A673 (cell line): ENCODE measurements at regions not wholly inside any gene's neighbourhood (a gene's known extent, or its start where the extent isn't known, plus 50 kb on each side); places are given as distances from the start of the nearest gene placed in this dataset.

ENCODE experiments used
- BruUV-seq: library from RNA; stranded (reverse); fragments of 400-500 nt; replicated peaks from 2 replicates; lab custom pipeline; 2021; lab: Mats Ljungman, UMichigan
- CTCF ChIA-PET: fragments of 300-600 bp; sonication (Branson Sonifier 250); formaldehyde crosslinking; loops from one replicate; lab custom pipeline; 2022; ENCODE audit warnings: antibody characterized with exemption; lab: Charles Lee
- POLR2A ChIA-PET: fragments of 300-600 bp; sonication (Branson Sonifier 250); formaldehyde crosslinking; loops from one replicate; lab custom pipeline; 2022; ENCODE audit warnings: antibody characterized with exemption; ENCODE audit not compliant: low non-redundant PET; lab: Charles Lee
- DNase-seq: peaks from one replicate; pipeline ENCODE4 v3.0.0-alpha.2; 2015; ENCODE audit warnings: low spot score
- H3K27ac ChIP-seq: fragments of 200-600 bp; sonication (generic); 2 replicates; pipeline ENCODE4 v1.5.1; 2016; ENCODE audit warnings: mixed run types, low read depth, mild to moderate bottlenecking, mixed read lengths, antibody characterized with exemption, low read length; ENCODE audit not compliant: poor library complexity, severe bottlenecking
- H3K27me3 ChIP-seq: fragments of 200-600 bp; sonication (generic); replicated peaks from 2 replicates; pipeline ENCODE4 v1.6.1; 2017; ENCODE audit warnings: mixed run types, low read depth, mild to moderate bottlenecking, mixed read lengths, antibody characterized with exemption, low read length; ENCODE audit not compliant: insufficient read depth, poor library complexity
- H3K36me3 ChIP-seq: fragments of 200-600 bp; sonication (generic); 2 replicates; pipeline ENCODE4 v1.6.1; 2016; ENCODE audit warnings: mixed run types, mild to moderate bottlenecking, mixed read lengths, antibody characterized with exemption, low read length; ENCODE audit not compliant: insufficient read depth, poor library complexity, severe bottlenecking
- H3K4me1 ChIP-seq: fragments of 200-600 bp; sonication (generic); 2 replicates; pipeline ENCODE4 v1.6.1; 2017; ENCODE audit warnings: mixed run types, mild to moderate bottlenecking, mixed read lengths, antibody characterized with exemption, low read length; ENCODE audit not compliant: insufficient read depth, poor library complexity, severe bottlenecking
- H3K4me3 ChIP-seq: fragments of 200-600 bp; sonication (generic); 2 replicates; pipeline ENCODE4 v1.5.1; 2016; ENCODE audit warnings: low read depth, mixed run types, mild to moderate bottlenecking, mixed read lengths, low read length; ENCODE audit not compliant: poor library complexity, severe bottlenecking
- H3K9me3 ChIP-seq: fragments of 200-600 bp; sonication (generic); 2 replicates; pipeline ENCODE4 v1.6.1; 2016; ENCODE audit warnings: mixed run types, low read depth, mild to moderate bottlenecking, mixed read lengths, antibody characterized with exemption, low read length; ENCODE audit not compliant: poor library complexity, severe bottlenecking
- CTCF ChIP-seq: fragments of 300-800, 200-600 bp; sonication (generic); conservative IDR thresholded peaks from 2 replicates; pipeline ENCODE4 v1.5.1; 2017; ENCODE audit warnings: low read depth, mild to moderate bottlenecking, antibody characterized with exemption, low read length, moderate library complexity, mixed read lengths
- EZH2 ChIP-seq: fragments of 200-600 bp; sonication (generic); IDR thresholded peaks from 2 replicates; pipeline ENCODE4 v1.6.1; 2017; ENCODE audit warnings: borderline replicate concordance, low read depth, mild to moderate bottlenecking, mixed read lengths, antibody characterized with exemption, low read length; ENCODE audit not compliant: poor library complexity, severe bottlenecking
- intact Hi-C: fragments of 100-400 bp; cut with micrococcal nuclease; formaldehyde crosslinking; loops from one replicate; pipeline ENCODE4 v1.10.0; 2022; ENCODE audit not compliant: unreplicated experiment

- no peaks in the 10 kb centered on the region for H3K4me1 ChIP-seq
- no peak overlapping the region for H3K27ac ChIP-seq
- no TSS peak for BruUV-seq
- no peaks in the 10 kb centered on the region for H3K36me3 ChIP-seq
- H3K9me3 ChIP-seq: no peaks in the 10 kb centered on the region
- no peak for TF ChIP-seq EZH2
- TF ChIP-seq CTCF: no peak
- ChIA-PET POLR2A (no interaction called here), CTCF (no interaction called here)
- intact Hi-C loops: no loop called here
- no peak overlapping the region for H3K4me3 ChIP-seq
- H3K27me3 ChIP-seq: peaks cover 53% of the 10 kb centered on the region
- DNase-seq: no peak
Observed at GRCh38 chr12:22990501-22990900, 365.5 kb downstream of the ETNK1 start.

DNA sequence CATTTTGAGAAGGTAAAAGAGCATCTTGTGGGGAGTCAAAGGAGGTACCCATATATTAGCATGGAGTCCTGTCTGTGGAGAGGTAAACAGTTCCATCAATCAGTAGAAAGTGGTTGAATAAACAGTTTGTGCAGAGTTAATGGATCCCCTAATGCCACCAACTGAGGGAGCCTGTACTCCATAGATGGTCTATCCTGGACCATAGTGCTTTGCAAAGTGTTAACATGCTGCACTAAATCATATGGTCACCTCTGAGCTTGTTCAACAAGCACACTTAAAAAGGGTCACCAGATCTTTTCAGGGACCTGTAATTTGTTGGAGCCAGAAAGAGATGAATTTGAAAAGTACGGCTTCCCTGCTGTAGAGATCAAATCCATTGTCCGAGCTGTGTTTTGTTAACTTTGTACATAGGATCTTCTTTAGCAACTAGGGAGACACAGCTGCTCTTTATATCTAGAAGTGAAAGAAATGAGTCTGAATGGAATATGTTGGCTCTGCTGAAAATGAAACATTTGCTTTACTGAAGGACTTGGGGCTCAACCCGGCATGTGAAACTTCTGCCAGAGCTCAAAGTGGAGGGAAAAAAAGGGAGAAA, 366.4 kb downstream of the ETNK1 start:
- peaks cover 45% of the 10 kb centered on the region for H3K27me3 ChIP-seq
- H3K4me3 ChIP-seq: no peak overlapping the region
- no peaks in the 10 kb centered on the region for H3K9me3 ChIP-seq
- no peak overlapping the region for H3K27ac ChIP-seq
- intact Hi-C loops: no loop called here
- TF ChIP-seq CTCF (no peak), EZH2 (no peak)
- no TSS peak for BruUV-seq
- DNase-seq: no peak
- CTCF ChIA-PET: no interaction called here
- POLR2A ChIA-PET: no interaction called here
- no peaks in the 10 kb centered on the region for H3K4me1 ChIP-seq
- H3K36me3 ChIP-seq: no peaks in the 10 kb centered on the region

- no TSS peak for BruUV-seq
- TF ChIP-seq EZH2 (no peak), CTCF (no peak)
- Histone ChIP-seq H3K9me3 (no peaks in the 10 kb centered on the region), H3K36me3 (no peaks in the 10 kb centered on the region), H3K27ac (no peak overlapping the region), H3K4me1 (no peaks in the 10 kb centered on the region), H3K4me3 (no peak overlapping the region), H3K27me3 (peaks cover 41% of the 10 kb centered on the region)
- intact Hi-C loops: no loop called here
- no peak for DNase-seq
- ChIA-PET POLR2A (no interaction called here), CTCF (no interaction called here)
Observed at GRCh38 chr12:22993609-22994315, 368.8 kb downstream of the ETNK1 start.
